GM12874 (cell line): ENCODE measurements at regions not wholly inside any gene's neighbourhood (a gene's known extent, or its start where the extent isn't known, plus 50 kb on each side); places are given as distances from the start of the nearest gene placed in this dataset.

Experiments
- CTCF ChIP-seq: IDR thresholded peaks from 2 replicates; pipeline ENCODE4 v1.5.1; 2011; ENCODE audit warnings: low read depth, mild to moderate bottlenecking, control low read depth, low read length, moderate library complexity; ENCODE audit not compliant: insufficient read depth

- TF ChIP-seq CTCF: no peak
Observed at GRCh38 chr5:13339093-13339492, 605.4 kb downstream of the DNAH5 start.

- no peak for TF ChIP-seq CTCF
Observed at GRCh38 chr5:13331585-13331984, 612.9 kb downstream of the DNAH5 start.

GRCh38 chr5:13328316-13328715, 616.2 kb downstream of the DNAH5 start:
- TF ChIP-seq CTCF: no peak

GRCh38 chr5:13325765-13326164, 618.7 kb downstream of the DNAH5 start:
- TF ChIP-seq CTCF: no peak

GRCh38 chr5:13322769-13323168, 621.7 kb downstream of the DNAH5 start:
- no peak for TF ChIP-seq CTCF

GRCh38 chr5:13317654-13318053, 626.8 kb downstream of the DNAH5 start:
- no peak for TF ChIP-seq CTCF

GRCh38 chr5:13316176-13316575, 628.3 kb downstream of the DNAH5 start:
- no peak for TF ChIP-seq CTCF

- TF ChIP-seq CTCF: no peak
Observed at GRCh38 chr5:13307480-13307879, 637.0 kb downstream of the DNAH5 start.
